ENCODE measurements at regions not wholly inside any gene's neighbourhood (a gene's known extent, or its start where the extent isn't known, plus 50 kb on each side); places are given as distances from the start of the nearest gene placed in this dataset.

DNA sequence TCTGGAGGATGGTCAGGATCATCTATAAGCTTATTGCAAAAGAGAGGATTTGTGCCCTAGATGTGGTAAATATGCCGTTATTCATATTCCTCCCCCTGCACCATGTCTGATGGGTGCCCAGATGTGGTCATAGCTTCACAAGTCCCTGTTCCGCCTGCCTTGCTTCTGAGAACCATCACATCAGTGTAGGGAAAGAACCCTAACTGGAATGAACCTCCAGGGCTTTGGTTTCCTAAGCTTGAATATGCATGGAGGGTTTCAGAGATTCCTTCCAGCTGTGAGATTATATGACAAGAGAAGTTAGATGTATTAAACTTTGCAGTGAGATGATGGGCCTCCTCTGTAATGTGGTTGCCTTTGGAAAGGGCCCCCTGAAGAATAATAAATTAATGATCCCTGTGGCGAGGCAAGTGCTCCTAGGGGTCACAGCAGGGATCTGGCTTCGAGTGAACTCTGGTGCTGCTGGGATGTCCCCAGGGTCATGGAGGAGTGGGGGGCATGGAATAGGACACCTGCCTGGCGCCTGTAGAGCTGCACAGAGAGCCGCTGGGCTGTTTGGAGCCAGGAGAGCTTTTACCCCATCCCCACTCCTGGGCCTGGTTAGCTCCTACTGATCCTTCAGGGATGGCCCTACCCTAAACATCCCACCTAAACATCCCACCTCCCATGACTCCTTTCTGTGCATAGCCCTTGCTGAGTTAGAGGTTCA lies 56.0 kb upstream of the IRS2 start:
- no peak for TF ChIP-seq CTCF (conservative IDR thresholded peaks at IDR 0.05; ENCODE audit: low read length)
- no peak for TF ChIP-seq EZH2phosphoT487 (IDR thresholded peaks at IDR 0.05; ENCODE audit: borderline replicate concordance, low read depth, low read length)
